ENCODE measurements at regions not wholly inside any gene's neighbourhood (a gene's known extent, or its start where the extent isn't known, plus 50 kb on each side); places are given as distances from the start of the nearest gene placed in this dataset.

GRCh38 chr15:95353512-95353911, 977.0 kb upstream of the NR2F2 start:
- TF ChIP-seq CTCF (IDR thresholded peaks at IDR 0.05): no peak
- no peak for TF ChIP-seq POLR2A (IDR thresholded peaks at IDR 0.05)
